ENCODE measurements at regions not wholly inside any gene's neighbourhood (a gene's known extent, or its start where the extent isn't known, plus 50 kb on each side); places are given as distances from the start of the nearest gene placed in this dataset.
"Not testable (repeated sequence)": the region's sequence is repeated elsewhere in the genome, so short reads cannot be mapped to it uniquely, and the experiment has no call there.

GRCh38 chr13:81577601-81578195, 1236.8 kb upstream of the SPRY2 start:
- no peak for DNase-seq

GRCh38 chr13:81568824-81569223, 1227.9 kb upstream of the SPRY2 start:
- no peak for DNase-seq

- no peak for DNase-seq
Measured at GRCh38 chr13:81565849-81566248, 1224.9 kb upstream of the SPRY2 start.

GRCh38 chr13:81563091-81563490, 1222.2 kb upstream of the SPRY2 start:
- DNase-seq: no peak

GRCh38 chr13:81562598-81562997, 1221.7 kb upstream of the SPRY2 start:
- no peak for DNase-seq

- no peak for DNase-seq
Measured at GRCh38 chr13:81551036-81551435, 1210.1 kb upstream of the SPRY2 start.

- not testable (repeated sequence) for DNase-seq
Measured at GRCh38 chr13:81546294-81546693, 1205.4 kb upstream of the SPRY2 start.

- no peak for DNase-seq
Measured at GRCh38 chr13:81540777-81541176, 1199.9 kb upstream of the SPRY2 start.

- DNase-seq: no peak
Measured at GRCh38 chr13:81539643-81540150, 1198.8 kb upstream of the SPRY2 start.

- no peak for DNase-seq
Measured at GRCh38 chr13:81498969-81499368, 1158.0 kb upstream of the SPRY2 start.

- DNase-seq: no peak
Measured at GRCh38 chr13:81493144-81493543, 1152.2 kb upstream of the SPRY2 start.

GRCh38 chr13:81492449-81492848, 1151.5 kb upstream of the SPRY2 start:
- DNase-seq: no peak

GRCh38 chr13:81488021-81488420, 1147.1 kb upstream of the SPRY2 start:
- no peak for DNase-seq

GRCh38 chr13:81487151-81487550, 1146.2 kb upstream of the SPRY2 start:
- peak in 2 of 56 donors; percentile 0 for DNase-seq

GRCh38 chr13:81480634-81481033, 1139.7 kb upstream of the SPRY2 start:
- no peak for DNase-seq

- DNase-seq: no peak
Measured at GRCh38 chr13:81473366-81473899, 1132.5 kb upstream of the SPRY2 start.

GRCh38 chr13:81458170-81458569, 1117.2 kb upstream of the SPRY2 start:
- no peak for DNase-seq

GRCh38 chr13:81446441-81446840, 1105.5 kb upstream of the SPRY2 start:
- DNase-seq: no peak

- DNase-seq: no peak
Measured at GRCh38 chr13:81442904-81443303, 1102.0 kb upstream of the SPRY2 start.

- no peak for DNase-seq
Measured at GRCh38 chr13:81425286-81425685, 1084.4 kb upstream of the SPRY2 start.

GRCh38 chr13:81409284-81409683, 1068.4 kb upstream of the SPRY2 start:
- DNase-seq: no peak

GRCh38 chr13:81408647-81409046, 1067.7 kb upstream of the SPRY2 start:
- no peak for DNase-seq

GRCh38 chr13:81406639-81407292, 1065.8 kb upstream of the SPRY2 start:
- DNase-seq: no peak
